ENCODE measurements at regions not wholly inside any gene's neighbourhood (a gene's known extent, or its start where the extent isn't known, plus 50 kb on each side); places are given as distances from the start of the nearest gene placed in this dataset.

DNA sequence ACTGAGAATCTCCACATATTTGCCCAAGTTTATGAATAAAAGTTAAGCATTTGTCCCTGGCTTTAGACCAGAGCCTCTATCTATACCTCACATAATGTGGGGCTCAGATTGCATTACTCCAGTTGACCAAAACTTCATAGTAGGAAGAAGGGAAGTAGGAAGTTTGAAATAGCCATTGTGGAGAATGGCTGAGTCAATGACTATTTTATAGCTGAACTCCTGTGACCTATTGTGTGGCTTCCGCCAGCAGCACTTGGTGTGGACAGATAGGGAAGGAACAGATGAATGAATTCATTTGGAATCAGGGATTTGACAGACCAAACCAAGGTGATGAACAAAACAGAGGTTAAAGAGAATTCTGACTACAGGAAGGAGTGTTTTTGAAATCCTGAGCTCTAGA lies 92.9 kb upstream of the LPAR1 start:
- TF ChIP-seq, protein P1, sequence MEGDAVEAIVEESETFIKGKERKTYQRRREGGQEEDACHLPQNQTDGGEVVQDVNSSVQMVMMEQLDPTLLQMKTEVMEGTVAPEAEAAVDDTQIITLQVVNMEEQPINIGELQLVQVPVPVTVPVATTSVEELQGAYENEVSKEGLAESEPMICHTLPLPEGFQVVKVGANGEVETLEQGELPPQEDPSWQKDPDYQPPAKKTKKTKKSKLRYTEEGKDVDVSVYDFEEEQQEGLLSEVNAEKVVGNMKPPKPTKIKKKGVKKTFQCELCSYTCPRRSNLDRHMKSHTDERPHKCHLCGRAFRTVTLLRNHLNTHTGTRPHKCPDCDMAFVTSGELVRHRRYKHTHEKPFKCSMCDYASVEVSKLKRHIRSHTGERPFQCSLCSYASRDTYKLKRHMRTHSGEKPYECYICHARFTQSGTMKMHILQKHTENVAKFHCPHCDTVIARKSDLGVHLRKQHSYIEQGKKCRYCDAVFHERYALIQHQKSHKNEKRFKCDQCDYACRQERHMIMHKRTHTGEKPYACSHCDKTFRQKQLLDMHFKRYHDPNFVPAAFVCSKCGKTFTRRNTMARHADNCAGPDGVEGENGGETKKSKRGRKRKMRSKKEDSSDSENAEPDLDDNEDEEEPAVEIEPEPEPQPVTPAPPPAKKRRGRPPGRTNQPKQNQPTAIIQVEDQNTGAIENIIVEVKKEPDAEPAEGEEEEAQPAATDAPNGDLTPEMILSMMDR (IDR thresholded peaks at IDR 0.05) = no peak
- no peak for TF ChIP-seq POLR2A (IDR thresholded peaks at IDR 0.05)

All from body of pancreas (tissue), 4 donors.